HepG2 (cell line): ENCODE measurements at regions not wholly inside any gene's neighbourhood (a gene's known extent, or its start where the extent isn't known, plus 50 kb on each side); places are given as distances from the start of the nearest gene placed in this dataset.

Source experiments
- ARID2 ChIP-seq: sonication (generic); formaldehyde crosslinking; IDR thresholded peaks from 2 replicates; pipeline ENCODE4 v1.8.1; 2022; ENCODE audit warnings: mild to moderate bottlenecking, missing genetic modification reagents, borderline replicate concordance
- ATF7 ChIP-seq, 2 experiments: fragments of 450-650 bp in 1 of 2; sonication (generic) in 1 of 2; formaldehyde crosslinking in 1 of 2; IDR thresholded peaks; 2 replicates each; pipeline versions ENCODE4 v1.4.0 to v1.6.1; 2016 to 2020; ENCODE audit warnings: antibody characterized with exemption in 1 of 2, mild to moderate bottlenecking in 1 of 2, missing genetic modification reagents in 1 of 2
- NFKB2 ChIP-seq: sonication (generic); formaldehyde crosslinking; IDR thresholded peaks from 2 replicates; pipeline ENCODE4 v1.4.0; 2020; ENCODE audit warnings: missing genetic modification reagents, borderline replicate concordance
- SNAPC4 ChIP-seq: sonication (generic); formaldehyde crosslinking; IDR thresholded peaks from 2 replicates; pipeline ENCODE4 v1.4.0; 2020; ENCODE audit warnings: mild to moderate bottlenecking, missing genetic modification reagents
- SP4 ChIP-seq: sonication (generic); formaldehyde crosslinking; IDR thresholded peaks from 2 replicates; pipeline ENCODE4 v1.8.1; 2023; ENCODE audit warnings: mild to moderate bottlenecking, missing genetic modification reagents
- SPEN ChIP-seq: sonication (generic); formaldehyde crosslinking; IDR thresholded peaks from 2 replicates; pipeline ENCODE4 v1.5.1; 2020; ENCODE audit warnings: low read depth, mild to moderate bottlenecking, missing genetic modification reagents
- TCF12 ChIP-seq, 2 experiments: fragments of 450-650 bp in 1 of 2; sonication (generic) in 1 of 2; formaldehyde crosslinking in 1 of 2; IDR thresholded peaks; 2 replicates each; pipeline versions ENCODE4 v1.6.1 to v1.8.0; 2017 to 2022; ENCODE audit warnings: antibody characterized with exemption in 1 of 2, mild to moderate bottlenecking in 1 of 2, missing genetic modification reagents in 1 of 2, moderate library complexity in 1 of 2
- ZNF205 ChIP-seq: IDR thresholded peaks from 2 replicates; pipeline ENCODE4 v1.6.1; 2018; ENCODE audit warnings: missing biosample characterization, missing genetic modification reagents
- ZNF570 ChIP-seq: sonication (generic); formaldehyde crosslinking; IDR thresholded peaks from 2 replicates; pipeline ENCODE4 v1.4.0; 2020; ENCODE audit warnings: mild to moderate bottlenecking, missing genetic modification reagents, borderline replicate concordance
- TF ChIP-seq, protein P1 (sequence below): sonication (generic); formaldehyde crosslinking; IDR thresholded peaks from 2 replicates; pipeline ENCODE4 v1.8.0; 2022; ENCODE audit warnings: missing genetic modification reagents, mild to moderate bottlenecking, borderline replicate concordance

DNA sequence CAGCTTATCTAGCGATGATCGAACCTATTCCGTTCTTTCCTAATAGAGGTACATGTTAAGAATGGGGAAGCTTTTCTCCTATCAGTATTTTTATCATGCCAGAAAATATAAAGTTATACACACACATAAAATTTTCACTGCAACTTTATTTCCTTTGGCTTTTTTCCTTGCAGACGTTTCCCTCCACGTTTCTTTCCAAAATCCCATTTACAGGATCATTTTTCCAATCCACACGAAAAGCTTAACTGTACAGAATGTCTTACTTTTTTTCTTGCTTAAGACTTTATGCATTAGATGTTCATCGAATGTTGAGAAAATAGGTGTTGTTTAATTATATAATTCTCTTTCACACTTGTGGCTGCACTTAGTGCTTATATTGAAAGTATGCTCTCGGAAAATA, 62.9 kb upstream of the HDGFL1 start (continued):
- no peak for TF ChIP-seq TCF12 (IDR thresholded peaks at IDR 0.05)
- TF ChIP-seq TCF12 (CRISPR knock-in tag; IDR thresholded peaks at IDR 0.05): no peak
- TF ChIP-seq, protein P1, sequence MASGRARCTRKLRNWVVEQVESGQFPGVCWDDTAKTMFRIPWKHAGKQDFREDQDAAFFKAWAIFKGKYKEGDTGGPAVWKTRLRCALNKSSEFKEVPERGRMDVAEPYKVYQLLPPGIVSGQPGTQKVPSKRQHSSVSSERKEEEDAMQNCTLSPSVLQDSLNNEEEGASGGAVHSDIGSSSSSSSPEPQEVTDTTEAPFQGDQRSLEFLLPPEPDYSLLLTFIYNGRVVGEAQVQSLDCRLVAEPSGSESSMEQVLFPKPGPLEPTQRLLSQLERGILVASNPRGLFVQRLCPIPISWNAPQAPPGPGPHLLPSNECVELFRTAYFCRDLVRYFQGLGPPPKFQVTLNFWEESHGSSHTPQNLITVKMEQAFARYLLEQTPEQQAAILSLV (CRISPR knock-in tag): no peak
- TF ChIP-seq SP4 (CRISPR knock-in tag): no peak
- TF ChIP-seq ARID2 (CRISPR knock-in tag): no peak
- no peak for TF ChIP-seq ZNF205
- no peak for TF ChIP-seq SNAPC4 (CRISPR knock-in tag)
- TF ChIP-seq NFKB2 (CRISPR knock-in tag): no peak
- no peak for TF ChIP-seq SPEN (CRISPR knock-in tag)
- TF ChIP-seq ZNF570 (CRISPR knock-in tag): no peak
- no peak for TF ChIP-seq ATF7 (IDR thresholded peaks at IDR 0.05)
- no peak for TF ChIP-seq ATF7 (CRISPR knock-in tag; IDR thresholded peaks at IDR 0.05)
